NCI-H1048 (cell line): ENCODE measurements at regions not wholly inside any gene's neighbourhood (a gene's known extent, or its start where the extent isn't known, plus 50 kb on each side); places are given as distances from the start of the nearest gene placed in this dataset.
"Not testable (repeated sequence)": the region's sequence is repeated elsewhere in the genome, so short reads cannot be mapped to it uniquely, and the experiment has no call there.

ENCODE experiments used
- DNase-seq: peaks from one replicate; lab custom pipeline; 2025; lab: John Stamatoyannopoulos, UW

GRCh38 chr2:4988444-4988843, 703.7 kb upstream of the SOX11 start:
- not testable (repeated sequence) for DNase-seq

- no peak for DNase-seq
These were observed 700.0 kb upstream of the SOX11 start for GRCh38 chr2:4992226-4992625.

- no peak for DNase-seq
These were observed 696.7 kb upstream of the SOX11 start for GRCh38 chr2:4995466-4995865.

DNA sequence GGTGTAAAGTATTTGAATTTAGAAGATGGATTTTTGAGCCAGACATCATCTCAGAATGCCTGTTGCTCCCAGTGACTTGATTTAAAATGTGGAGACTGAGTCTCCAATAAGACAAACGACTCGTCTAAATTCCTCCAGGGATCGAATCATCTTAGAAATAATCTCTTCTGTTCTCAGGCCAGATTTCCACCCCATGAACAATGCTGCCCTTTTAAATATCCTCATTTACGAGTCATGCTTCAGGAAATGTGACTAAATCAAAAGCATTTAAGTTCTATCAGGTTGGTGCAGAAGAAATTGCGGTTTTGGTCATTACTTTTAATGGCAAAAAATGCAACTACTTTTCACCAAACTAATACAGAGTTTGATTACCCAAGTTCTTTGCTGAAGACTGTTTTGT, 684.6 kb upstream of the SOX11 start:
- DNase-seq, result no peak

- no peak for DNase-seq
These were observed 672.9 kb upstream of the SOX11 start for GRCh38 chr2:5019324-5019723.

DNA sequence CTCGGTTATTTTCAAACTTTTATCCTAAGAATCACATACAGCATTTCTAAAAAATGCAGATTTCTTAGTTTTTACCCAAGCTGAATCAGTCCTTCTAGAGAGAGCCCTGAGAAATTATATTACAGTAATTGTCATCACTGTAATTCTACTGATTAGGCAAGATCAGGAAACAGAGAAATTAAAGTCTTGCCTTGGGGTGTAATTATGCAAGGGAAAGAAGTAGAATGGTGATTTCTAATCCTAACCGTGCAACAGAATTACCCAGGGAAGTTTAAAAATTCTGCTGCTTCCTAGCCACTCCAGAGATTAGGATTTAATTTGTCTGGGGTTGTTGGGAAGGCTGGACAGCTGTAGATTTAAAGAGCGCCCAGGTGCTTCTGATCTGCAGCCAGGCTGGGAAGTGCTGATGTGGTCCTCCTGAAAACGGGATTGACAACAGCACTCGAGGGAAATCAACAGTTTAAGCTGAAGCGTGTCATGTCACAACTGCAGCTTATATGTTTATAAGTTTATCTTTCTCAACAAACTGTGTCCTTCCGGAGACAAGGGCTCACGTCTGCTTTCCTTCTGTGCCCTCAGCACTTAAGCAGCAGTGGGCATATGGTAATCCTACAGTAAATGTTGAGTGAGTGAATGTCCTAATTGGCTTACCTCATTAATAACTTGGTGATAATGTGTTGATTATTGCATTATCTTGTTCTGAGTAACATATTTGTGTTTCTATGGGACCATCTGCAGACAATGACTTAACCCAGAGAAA, 671.9 kb upstream of the SOX11 start:
- DNase-seq, result no peak

- no peak for DNase-seq
These were observed 671.0 kb upstream of the SOX11 start for GRCh38 chr2:5021136-5021535.

GRCh38 chr2:5022061-5022460, 670.1 kb upstream of the SOX11 start:
- no peak for DNase-seq

GRCh38 chr2:5022708-5023635, 669.2 kb upstream of the SOX11 start:
- not testable (repeated sequence) for DNase-seq

- no peak for DNase-seq
These were observed 665.5 kb upstream of the SOX11 start for GRCh38 chr2:5026571-5027234.

DNA sequence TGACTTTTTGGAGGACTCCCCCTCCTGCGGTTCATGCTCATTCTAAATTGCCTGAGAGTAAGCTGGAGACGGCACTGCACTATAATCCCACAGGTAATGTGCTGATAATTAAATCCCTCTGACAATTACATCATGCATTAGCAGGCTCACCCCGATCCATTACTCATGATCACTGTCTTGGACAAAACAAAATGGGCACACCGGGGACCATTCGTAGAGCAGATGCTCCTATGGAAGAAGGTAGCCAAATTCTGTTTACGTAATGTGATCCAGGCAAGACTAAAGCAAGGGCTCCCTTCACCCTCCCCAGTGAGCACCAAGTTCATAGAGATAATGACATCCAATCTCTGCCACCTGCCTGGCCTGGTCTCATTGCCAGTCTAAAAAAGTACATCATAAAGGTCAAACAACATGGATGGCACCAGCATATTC, 657.1 kb upstream of the SOX11 start:
- no peak for DNase-seq

GRCh38 chr2:5036256-5036655, 655.9 kb upstream of the SOX11 start:
- no peak for DNase-seq

DNA sequence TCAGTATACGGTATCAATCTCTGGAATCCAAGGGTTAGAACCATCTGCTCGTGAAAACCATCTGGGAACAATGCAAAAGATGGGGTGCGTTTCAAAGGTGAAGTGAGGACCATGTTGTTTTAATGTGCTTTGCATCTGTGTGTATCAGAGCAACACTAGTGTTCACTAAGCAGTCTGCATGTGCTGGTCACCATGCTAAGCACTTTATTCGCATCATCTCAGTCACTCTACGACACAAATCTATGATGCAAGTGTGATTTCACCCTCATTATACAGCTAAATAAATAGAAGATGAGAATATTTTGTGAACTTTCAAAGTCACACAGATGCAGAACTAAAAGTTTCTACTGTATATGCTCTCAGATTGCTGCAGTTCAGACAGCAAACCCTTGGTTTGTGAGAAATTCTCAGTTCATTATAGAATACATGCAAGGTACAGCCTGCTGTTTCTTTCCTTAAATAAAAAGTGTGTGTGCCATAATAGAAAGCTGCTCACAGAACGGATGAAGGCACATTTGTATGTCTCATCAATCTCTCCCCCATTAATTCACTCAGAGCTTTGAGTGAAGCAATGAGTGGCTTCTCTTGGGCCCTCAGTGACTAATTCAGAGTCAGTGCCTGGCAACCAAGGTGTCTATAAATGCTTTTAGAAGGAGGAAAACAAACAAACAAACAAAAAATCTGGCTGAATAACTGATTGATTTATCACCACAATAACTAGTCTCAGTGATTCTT, 652.8 kb upstream of the SOX11 start:
- DNase-seq, result no peak

DNA sequence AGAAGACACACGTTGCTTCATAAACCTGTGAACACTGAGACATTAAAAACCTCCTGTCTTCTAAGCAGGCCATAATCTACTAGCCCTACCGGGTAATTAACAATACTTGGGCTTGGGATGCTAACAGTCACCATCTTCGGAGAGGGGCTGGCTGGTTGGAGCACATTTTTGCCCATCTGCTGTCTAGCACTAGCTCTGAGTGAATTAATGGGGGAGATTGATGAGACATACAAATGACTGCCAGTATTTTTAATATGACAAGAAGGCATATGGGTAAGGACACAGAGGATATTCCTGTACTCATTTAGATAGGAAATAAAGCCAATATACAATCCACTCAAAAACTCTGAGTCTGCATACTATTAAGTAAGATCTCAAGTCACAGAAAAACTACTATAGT, 651.6 kb upstream of the SOX11 start:
- no peak for DNase-seq

- no peak for DNase-seq
These were observed 650.7 kb upstream of the SOX11 start for GRCh38 chr2:5041501-5041900.

DNA sequence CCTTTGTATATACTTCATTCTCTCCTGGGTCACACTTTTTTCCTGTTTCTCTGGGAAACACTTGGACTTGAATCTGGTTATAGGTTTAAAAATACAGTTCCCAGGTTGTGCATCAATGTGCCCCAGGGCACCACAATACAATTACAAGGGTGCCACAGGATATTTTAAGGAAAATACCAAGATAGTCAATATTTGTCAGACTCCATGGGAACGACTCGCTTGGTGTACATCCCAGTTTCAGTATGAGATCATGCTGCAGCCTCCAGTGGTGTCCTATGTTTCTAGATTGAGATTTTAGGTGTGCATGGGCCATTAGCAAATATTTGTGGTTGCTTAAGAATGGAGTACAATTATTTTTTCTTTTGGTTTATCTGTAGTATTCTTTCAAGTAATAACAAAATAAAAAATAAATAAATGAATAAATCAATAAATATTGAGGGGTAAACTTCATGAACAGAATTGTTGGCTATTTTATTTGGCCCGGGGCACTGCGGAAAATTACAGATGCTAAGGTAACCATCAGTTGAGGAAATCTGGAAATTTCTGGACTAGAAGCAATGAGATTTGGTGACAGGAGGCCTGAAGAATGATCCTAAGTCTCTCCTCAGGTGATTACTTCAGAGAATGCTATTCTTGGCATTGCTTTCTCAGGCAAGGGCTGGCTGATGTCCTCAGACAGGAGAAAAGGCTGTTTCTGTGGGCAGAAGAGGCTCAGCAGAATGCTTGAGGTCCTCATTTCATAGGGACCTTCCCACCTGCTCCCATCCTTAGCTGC, 649.3 kb upstream of the SOX11 start:
- DNase-seq, result no peak

- no peak for DNase-seq
These were observed 640.9 kb upstream of the SOX11 start for GRCh38 chr2:5051300-5051699.

DNA sequence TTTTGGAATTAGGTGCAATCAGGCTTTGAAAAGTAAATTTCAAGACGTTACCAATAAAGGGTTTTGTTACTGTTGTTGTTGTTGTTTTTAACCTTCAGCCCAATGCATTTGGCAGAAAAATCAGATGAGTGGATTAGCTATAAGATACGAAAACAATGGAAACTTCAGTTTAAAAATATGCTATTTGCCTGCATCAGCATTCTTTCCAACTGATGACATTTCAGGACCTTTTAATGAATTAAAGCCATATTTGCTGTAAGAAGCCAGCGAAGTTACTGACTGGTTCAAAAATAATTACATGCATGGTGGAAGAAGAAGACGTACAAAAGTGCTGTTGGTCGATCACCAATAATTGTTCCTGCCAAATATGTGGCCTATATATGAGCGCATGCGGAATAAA, 639.3 kb upstream of the SOX11 start:
- no peak for DNase-seq

DNA sequence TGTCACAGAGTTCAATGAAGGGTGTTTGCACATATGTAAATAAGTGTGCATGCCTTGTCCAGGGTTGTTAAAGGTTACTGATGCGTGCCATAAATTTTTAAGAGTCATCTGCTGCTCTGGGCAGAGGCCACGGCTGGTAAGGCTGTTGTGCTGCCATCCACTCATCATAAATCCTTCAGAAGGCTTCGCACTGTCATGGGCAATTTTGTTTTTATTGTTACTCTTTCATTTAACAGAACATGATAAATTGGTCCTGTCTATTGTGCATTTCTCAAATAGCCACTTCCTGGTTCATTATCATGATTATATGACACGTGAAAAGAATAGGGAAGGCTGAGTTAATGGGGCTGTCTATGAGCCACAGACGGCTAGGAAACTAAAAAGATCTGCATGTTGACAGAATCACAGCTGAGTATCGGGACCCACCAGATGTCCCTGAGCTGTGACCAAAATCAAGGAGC, 634.3 kb upstream of the SOX11 start:
- no peak for DNase-seq

DNA sequence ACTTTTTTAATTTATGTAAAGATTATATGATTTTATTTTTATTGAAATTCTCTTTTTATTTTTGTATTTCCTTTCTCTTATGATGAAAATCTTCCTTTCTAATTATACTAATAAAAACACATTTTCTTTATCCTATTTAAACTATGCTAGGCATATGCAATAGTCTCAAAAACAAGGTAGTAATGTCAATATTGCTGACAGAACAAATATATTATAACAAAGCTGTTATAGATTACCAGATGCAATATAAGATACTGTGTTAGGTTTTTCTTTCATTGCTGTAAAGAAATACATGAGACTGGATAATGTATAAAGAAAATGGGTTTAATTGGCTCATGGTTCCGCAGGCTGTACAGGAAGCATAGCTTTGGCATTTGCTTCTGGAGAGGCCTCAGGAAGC, 631.2 kb upstream of the SOX11 start:
- no peak for DNase-seq

- DNase-seq, result no peak
These were observed 627.5 kb upstream of the SOX11 start for GRCh38 chr2:5064687-5065086.
